GM12801 (cell line): ENCODE measurements at regions not wholly inside any gene's neighbourhood (a gene's known extent, or its start where the extent isn't known, plus 50 kb on each side); places are given as distances from the start of the nearest gene placed in this dataset.

Source experiments
- CTCF ChIP-seq: IDR thresholded peaks from one replicate; pipeline ENCODE4 v1.5.1; 2011; ENCODE audit warnings: control low read depth; ENCODE audit not compliant: insufficient read length; ENCODE audit errors: extremely low read depth

DNA sequence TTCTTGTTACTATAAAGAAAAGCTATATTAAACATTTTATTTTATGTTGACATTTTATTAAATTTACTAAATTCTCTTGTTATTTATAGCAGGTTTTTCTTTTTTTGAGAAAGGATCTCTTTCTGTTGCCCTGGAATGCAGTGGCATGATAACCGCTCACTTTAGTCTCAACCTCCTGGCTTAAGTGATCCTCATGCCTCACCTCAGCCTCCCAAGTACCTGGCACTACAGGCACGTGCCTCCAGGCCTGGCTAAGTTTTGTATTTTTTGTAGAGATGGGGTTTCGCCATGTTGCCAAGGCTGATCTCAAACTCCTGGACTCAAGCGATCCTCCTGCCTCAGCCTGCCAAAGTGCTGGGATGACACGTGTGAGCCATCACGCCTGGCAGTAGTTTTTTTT lies 280.2 kb upstream of the C9orf72 start:
- TF ChIP-seq CTCF = no peak

GRCh38 chr9:27856054-27856453 lies 282.8 kb upstream of the C9orf72 start:
- TF ChIP-seq CTCF = no peak

DNA sequence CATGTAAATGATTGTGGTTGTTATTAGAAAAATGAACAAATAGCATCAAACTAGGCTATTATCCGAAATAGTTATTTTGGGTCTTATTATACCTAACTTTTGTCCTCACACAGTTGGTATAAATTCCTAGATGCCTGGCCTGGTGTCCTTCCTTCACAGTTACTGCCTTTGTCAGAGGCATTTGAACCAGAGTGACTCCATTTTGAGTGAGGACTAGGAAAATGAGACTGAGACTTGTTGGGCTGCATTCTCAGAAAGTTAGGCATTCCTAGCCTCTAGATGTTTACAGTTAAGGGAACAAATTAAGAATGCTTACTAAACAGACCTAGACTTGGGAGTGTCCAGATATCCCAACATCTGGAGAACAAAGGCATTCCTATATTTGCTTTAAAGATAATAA lies 283.5 kb upstream of the C9orf72 start:
- TF ChIP-seq CTCF = no peak

- TF ChIP-seq CTCF = no peak
These were observed 288.6 kb upstream of the C9orf72 start for GRCh38 chr9:27861887-27862286.

DNA sequence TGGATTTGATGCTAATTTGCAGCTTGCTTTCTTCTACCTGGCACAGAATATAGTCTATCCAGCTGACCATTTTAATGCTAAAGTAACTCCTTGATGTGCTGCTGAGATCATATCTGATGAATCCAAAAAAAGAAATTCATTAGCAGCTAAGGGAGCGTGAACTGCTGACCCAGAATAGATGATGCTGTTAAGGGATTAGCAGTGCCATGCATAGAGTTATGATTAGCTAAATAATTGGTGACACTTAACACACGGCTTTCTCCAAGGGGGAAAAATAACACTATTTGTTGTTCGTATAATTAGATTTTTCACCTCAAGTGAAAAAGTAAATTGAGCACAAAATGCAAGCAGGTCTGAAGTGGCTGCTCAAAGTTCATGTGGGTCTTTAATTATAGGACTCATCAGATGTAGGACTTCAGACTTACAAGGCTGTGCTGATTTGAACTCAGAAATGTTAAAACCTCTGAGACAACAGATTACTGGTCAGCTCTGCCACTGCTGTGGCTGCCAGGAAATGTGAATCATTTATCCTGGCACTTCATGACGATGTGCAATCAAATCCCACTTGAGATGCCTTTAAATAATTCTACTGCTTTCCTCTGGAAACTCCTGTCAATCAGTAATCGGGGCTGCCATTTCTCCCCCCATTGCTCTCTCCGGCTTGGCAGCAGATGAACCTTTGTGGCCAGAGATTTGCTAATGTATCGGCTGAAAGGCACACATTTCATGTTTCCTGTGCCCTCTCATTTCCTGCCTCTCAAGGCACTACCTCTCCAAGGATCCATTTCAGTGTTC lies 291.6 kb upstream of the C9orf72 start:
- no peak for TF ChIP-seq CTCF

- no peak for TF ChIP-seq CTCF
These were observed 293.5 kb upstream of the C9orf72 start for GRCh38 chr9:27866741-27867140.

- TF ChIP-seq CTCF = no peak
These were observed 297.1 kb upstream of the C9orf72 start for GRCh38 chr9:27870404-27870803.
